HEK293 (cell line): ENCODE measurements at regions not wholly inside any gene's neighbourhood (a gene's known extent, or its start where the extent isn't known, plus 50 kb on each side); places are given as distances from the start of the nearest gene placed in this dataset.

Experiments
- ZNF341 ChIP-seq: fragments of 450-650 bp; formaldehyde crosslinking; IDR thresholded peaks from 2 replicates; pipeline ENCODE4; 2016; ENCODE audit warnings: low read depth, missing biosample characterization, missing genetic modification characterization
- TF ChIP-seq, protein P1 (sequence below): fragments of 450-650 bp; formaldehyde crosslinking; IDR thresholded peaks from 2 replicates; pipeline ENCODE4 v1.5.1; 2016; ENCODE audit warnings: missing biosample characterization, missing genetic modification characterization
- TF ChIP-seq, protein P2 (sequence below): fragments of 450-650 bp; formaldehyde crosslinking; IDR thresholded peaks from 2 replicates; pipeline ENCODE4 v1.5.1; 2016; ENCODE audit warnings: missing biosample characterization, missing genetic modification characterization, low read depth

DNA sequence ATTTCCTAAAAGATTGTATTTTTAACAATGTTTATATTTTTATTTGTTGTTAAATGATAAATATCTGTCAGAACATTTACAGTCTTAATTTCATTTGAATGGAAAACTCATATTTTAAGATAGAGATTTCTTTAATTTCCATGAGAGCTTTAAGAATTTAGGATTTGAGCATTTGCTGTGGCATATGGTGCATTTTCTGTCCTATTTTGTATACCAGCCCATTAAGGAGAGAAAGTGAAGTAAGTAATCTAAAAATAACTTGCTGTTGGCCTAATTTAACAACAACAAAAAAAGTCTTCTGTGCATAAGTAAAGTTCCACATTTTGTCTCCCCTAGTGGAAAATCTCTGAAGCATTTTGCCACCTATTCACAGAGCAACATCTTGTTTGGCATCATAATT lies 190.9 kb upstream of the PPP1R3A start:
- TF ChIP-seq, protein P1, sequence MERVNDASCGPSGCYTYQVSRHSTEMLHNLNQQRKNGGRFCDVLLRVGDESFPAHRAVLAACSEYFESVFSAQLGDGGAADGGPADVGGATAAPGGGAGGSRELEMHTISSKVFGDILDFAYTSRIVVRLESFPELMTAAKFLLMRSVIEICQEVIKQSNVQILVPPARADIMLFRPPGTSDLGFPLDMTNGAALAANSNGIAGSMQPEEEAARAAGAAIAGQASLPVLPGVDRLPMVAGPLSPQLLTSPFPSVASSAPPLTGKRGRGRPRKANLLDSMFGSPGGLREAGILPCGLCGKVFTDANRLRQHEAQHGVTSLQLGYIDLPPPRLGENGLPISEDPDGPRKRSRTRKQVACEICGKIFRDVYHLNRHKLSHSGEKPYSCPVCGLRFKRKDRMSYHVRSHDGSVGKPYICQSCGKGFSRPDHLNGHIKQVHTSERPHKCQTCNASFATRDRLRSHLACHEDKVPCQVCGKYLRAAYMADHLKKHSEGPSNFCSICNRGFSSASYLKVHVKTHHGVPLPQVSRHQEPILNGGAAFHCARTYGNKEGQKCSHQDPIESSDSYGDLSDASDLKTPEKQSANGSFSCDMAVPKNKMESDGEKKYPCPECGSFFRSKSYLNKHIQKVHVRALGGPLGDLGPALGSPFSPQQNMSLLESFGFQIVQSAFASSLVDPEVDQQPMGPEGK (tag by site-specific recombination), result no peak
- no peak for TF ChIP-seq ZNF341 (tag by site-specific recombination)
- TF ChIP-seq, protein P2, sequence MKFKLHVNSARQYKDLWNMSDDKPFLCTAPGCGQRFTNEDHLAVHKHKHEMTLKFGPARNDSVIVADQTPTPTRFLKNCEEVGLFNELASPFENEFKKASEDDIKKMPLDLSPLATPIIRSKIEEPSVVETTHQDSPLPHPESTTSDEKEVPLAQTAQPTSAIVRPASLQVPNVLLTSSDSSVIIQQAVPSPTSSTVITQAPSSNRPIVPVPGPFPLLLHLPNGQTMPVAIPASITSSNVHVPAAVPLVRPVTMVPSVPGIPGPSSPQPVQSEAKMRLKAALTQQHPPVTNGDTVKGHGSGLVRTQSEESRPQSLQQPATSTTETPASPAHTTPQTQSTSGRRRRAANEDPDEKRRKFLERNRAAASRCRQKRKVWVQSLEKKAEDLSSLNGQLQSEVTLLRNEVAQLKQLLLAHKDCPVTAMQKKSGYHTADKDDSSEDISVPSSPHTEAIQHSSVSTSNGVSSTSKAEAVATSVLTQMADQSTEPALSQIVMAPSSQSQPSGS (tag by site-specific recombination), result no peak
